NCI-H2081 (cell line): ENCODE measurements at regions not wholly inside any gene's neighbourhood (a gene's known extent, or its start where the extent isn't known, plus 50 kb on each side); places are given as distances from the start of the nearest gene placed in this dataset.
A peak's percentile ranks its signal among the peaks of the same experiment; 100 is the strongest.
"Not testable (repeated sequence)": the region's sequence is repeated elsewhere in the genome, so short reads cannot be mapped to it uniquely, and the experiment has no call there.

ENCODE experiments used
- DNase-seq, 2 experiments: peaks; one replicate each; lab custom pipeline; 2025; lab: John Stamatoyannopoulos, UW

- DNase-seq = no peak
Observed at GRCh38 chr6:131336596-131336995, 201.3 kb downstream of the AKAP7 start.

GRCh38 chr6:131346896-131347295, 211.6 kb downstream of the AKAP7 start:
- DNase-seq = not testable (repeated sequence)

GRCh38 chr6:131348572-131348971, 213.3 kb downstream of the AKAP7 start:
- DNase-seq = no peak

GRCh38 chr6:131349199-131349598, 213.9 kb downstream of the AKAP7 start:
- no peak for DNase-seq

- DNase-seq = no peak
Observed at GRCh38 chr6:131353106-131353505, 217.8 kb downstream of the AKAP7 start.

- DNase-seq = no peak
Observed at GRCh38 chr6:131353876-131354275, 218.6 kb downstream of the AKAP7 start.

GRCh38 chr6:131354356-131354755, 218.7 kb upstream of the ARG1 start:
- DNase-seq = no peak

GRCh38 chr6:131356161-131356560, 216.9 kb upstream of the ARG1 start:
- no peak for DNase-seq

GRCh38 chr6:131357501-131357900, 215.5 kb upstream of the ARG1 start:
- no peak for DNase-seq

- DNase-seq = no peak
Observed at GRCh38 chr6:131362070-131362469, 211.0 kb upstream of the ARG1 start.

- no peak for DNase-seq
Observed at GRCh38 chr6:131362696-131363095, 210.3 kb upstream of the ARG1 start.

GRCh38 chr6:131363947-131364834, 208.8 kb upstream of the ARG1 start:
- DNase-seq = no peak

- no peak for DNase-seq
Observed at GRCh38 chr6:131366223-131366622, 206.8 kb upstream of the ARG1 start.

GRCh38 chr6:131367206-131367873, 205.7 kb upstream of the ARG1 start:
- no peak for DNase-seq

- peak; percentile 78 to 92 for DNase-seq
Observed at GRCh38 chr6:131368198-131368911, 204.7 kb upstream of the ARG1 start.

- no peak for DNase-seq
Observed at GRCh38 chr6:131372535-131372934, 200.5 kb upstream of the ARG1 start.

GRCh38 chr6:131377112-131377705, 195.8 kb upstream of the ARG1 start:
- DNase-seq = no peak

- DNase-seq = no peak
Observed at GRCh38 chr6:131378874-131379273, 194.2 kb upstream of the ARG1 start.

GRCh38 chr6:131379948-131380347, 193.1 kb upstream of the ARG1 start:
- no peak for DNase-seq

- no peak for DNase-seq
Observed at GRCh38 chr6:131381052-131381708, 191.8 kb upstream of the ARG1 start.

GRCh38 chr6:131381709-131382093, 191.3 kb upstream of the ARG1 start:
- no peak for DNase-seq

GRCh38 chr6:131382631-131383030, 190.4 kb upstream of the ARG1 start:
- peak; percentile 63 to 86 for DNase-seq
